ENCODE measurements at regions not wholly inside any gene's neighbourhood (a gene's known extent, or its start where the extent isn't known, plus 50 kb on each side); places are given as distances from the start of the nearest gene placed in this dataset.

GRCh38 chr17:71791311-71791710 is 329.5 kb upstream of the SOX9 start:
- Histone ChIP-seq H3K9ac (ENCODE audit: low read depth, low read length, poor library complexity, severe bottlenecking) (no peak overlapping the region), H3K4me1 (ENCODE audit: insufficient read depth, low read length, poor library complexity, severe bottlenecking) (no peaks in the 10 kb centered on the region), H3K4me3 (ENCODE audit: low read length, poor library complexity, severe bottlenecking) (no peak overlapping the region), H3K4me2 (ENCODE audit: low read depth, low read length, poor library complexity, severe bottlenecking) (no peak overlapping the region), H3F3A (ENCODE audit: low read depth) (no peaks in the 10 kb centered on the region), H3K27me3 (ENCODE audit: insufficient read depth, low read length, poor library complexity, severe bottlenecking) (no peaks in the 10 kb centered on the region), H3K9me2 (replicated peaks; ENCODE audit: low read depth, low read length) (no peaks in the 10 kb centered on the region), H3K79me2 (ENCODE audit: insufficient read depth, low read length) (no peaks in the 10 kb centered on the region), H2AFZ (ENCODE audit: low read length) (no peak overlapping the region), H3K9me3 (ENCODE audit: insufficient read depth, low read depth, low read length) (no peaks in the 10 kb centered on the region), H3K36me3 (ENCODE audit: insufficient read depth, low read length) (no peaks in the 10 kb centered on the region), H4K20me1 (ENCODE audit: insufficient read depth, low read length, poor library complexity, severe bottlenecking) (no peaks in the 10 kb centered on the region)
- TF ChIP-seq EZH2phosphoT487 (IDR thresholded peaks at IDR 0.05; ENCODE audit: borderline replicate concordance) (no peak), CTCF (conservative IDR thresholded peaks at IDR 0.05; ENCODE audit: low read length) (no peak)

- H3K4me2 ChIP-seq (ENCODE audit: low read depth, low read length, poor library complexity, severe bottlenecking), result no peak overlapping the region
- H3K4me3 ChIP-seq (ENCODE audit: low read length, poor library complexity, severe bottlenecking), result no peak overlapping the region
- TF ChIP-seq CTCF (conservative IDR thresholded peaks at IDR 0.05; ENCODE audit: low read length), result no peak
- no peak for TF ChIP-seq EZH2phosphoT487 (IDR thresholded peaks at IDR 0.05; ENCODE audit: borderline replicate concordance)
- no peak overlapping the region for H2AFZ ChIP-seq (ENCODE audit: low read length)
- H3K9ac ChIP-seq (ENCODE audit: low read depth, low read length, poor library complexity, severe bottlenecking), result no peak overlapping the region
- no peaks in the 10 kb centered on the region for H3F3A ChIP-seq (ENCODE audit: low read depth)
- no peaks in the 10 kb centered on the region for H3K9me2 ChIP-seq (replicated peaks; ENCODE audit: low read depth, low read length)
- no peaks in the 10 kb centered on the region for H3K36me3 ChIP-seq (ENCODE audit: insufficient read depth, low read length)
- no peaks in the 10 kb centered on the region for H3K79me2 ChIP-seq (ENCODE audit: insufficient read depth, low read length)
- no peaks in the 10 kb centered on the region for H4K20me1 ChIP-seq (ENCODE audit: insufficient read depth, low read length, poor library complexity, severe bottlenecking)
- H3K9me3 ChIP-seq (ENCODE audit: insufficient read depth, low read depth, low read length), result no peaks in the 10 kb centered on the region
- no peaks in the 10 kb centered on the region for H3K27me3 ChIP-seq (ENCODE audit: insufficient read depth, low read length, poor library complexity, severe bottlenecking)
- H3K4me1 ChIP-seq (ENCODE audit: insufficient read depth, low read length, poor library complexity, severe bottlenecking), result no peaks in the 10 kb centered on the region
Measured at GRCh38 chr17:71792966-71793365, 327.9 kb upstream of the SOX9 start.

- Histone ChIP-seq H3K4me3 (ENCODE audit: low read length, poor library complexity, severe bottlenecking) (no peak overlapping the region), H3K27me3 (ENCODE audit: insufficient read depth, low read length, poor library complexity, severe bottlenecking) (no peaks in the 10 kb centered on the region), H3K4me2 (ENCODE audit: low read depth, low read length, poor library complexity, severe bottlenecking) (no peak overlapping the region), H3F3A (ENCODE audit: low read depth) (no peaks in the 10 kb centered on the region), H3K36me3 (ENCODE audit: insufficient read depth, low read length) (no peaks in the 10 kb centered on the region), H3K4me1 (ENCODE audit: insufficient read depth, low read length, poor library complexity, severe bottlenecking) (no peaks in the 10 kb centered on the region), H4K20me1 (ENCODE audit: insufficient read depth, low read length, poor library complexity, severe bottlenecking) (no peaks in the 10 kb centered on the region), H3K9me3 (ENCODE audit: insufficient read depth, low read depth, low read length) (no peaks in the 10 kb centered on the region), H3K9me2 (replicated peaks; ENCODE audit: low read depth, low read length) (no peaks in the 10 kb centered on the region), H2AFZ (ENCODE audit: low read length) (no peak overlapping the region), H3K9ac (ENCODE audit: low read depth, low read length, poor library complexity, severe bottlenecking) (no peak overlapping the region), H3K79me2 (ENCODE audit: insufficient read depth, low read length) (no peaks in the 10 kb centered on the region)
- TF ChIP-seq EZH2phosphoT487 (IDR thresholded peaks at IDR 0.05; ENCODE audit: borderline replicate concordance) (no peak), CTCF (conservative IDR thresholded peaks at IDR 0.05; ENCODE audit: low read length) (no peak)
Measured at GRCh38 chr17:71793518-71793917, 327.3 kb upstream of the SOX9 start.

All from Loucy (cell line).